ENCODE measurements at regions not wholly inside any gene's neighbourhood (a gene's known extent, or its start where the extent isn't known, plus 50 kb on each side); places are given as distances from the start of the nearest gene placed in this dataset.
"Not testable (repeated sequence)": the region's sequence is repeated elsewhere in the genome, so short reads cannot be mapped to it uniquely, and the experiment has no call there.

DNA sequence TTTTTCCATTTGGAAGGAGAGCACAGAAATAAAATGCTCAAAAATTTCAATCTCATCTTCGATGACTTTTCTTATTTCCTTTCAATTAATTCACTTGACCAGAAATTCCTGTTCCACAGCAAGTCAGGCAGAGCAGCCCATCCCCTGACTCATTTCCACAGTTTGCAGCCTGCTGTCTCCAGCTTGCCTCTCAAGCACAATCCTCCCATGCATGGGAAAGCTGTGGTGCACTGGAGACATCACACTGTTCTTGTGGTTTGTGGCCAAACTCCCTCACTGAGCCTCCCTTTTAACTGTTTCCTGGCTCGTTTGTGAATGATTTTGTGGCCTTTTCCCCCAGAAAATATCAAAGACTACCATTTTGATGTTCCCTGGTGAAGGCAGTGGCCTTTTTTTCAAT, 114.0 kb upstream of the ENPEP start:
- H3K4me3 ChIP-seq (ENCODE audit: low read depth, low read length): no peak overlapping the region
- no peaks in the 10 kb centered on the region for H3K4me1 ChIP-seq (ENCODE audit: control insufficient read depth, insufficient read depth, low read length)
- H3K36me3 ChIP-seq (ENCODE audit: control insufficient read depth, insufficient read depth, low read length): no peaks in the 10 kb centered on the region
- H3K9ac ChIP-seq (ENCODE audit: low read depth, low read length): no peak overlapping the region
- H3K27ac ChIP-seq (ENCODE audit: low read depth, low read length): no peak overlapping the region
- no peaks in the 10 kb centered on the region for H3K27me3 ChIP-seq (ENCODE audit: control insufficient read depth, insufficient read depth, low read length)
- no peaks in the 10 kb centered on the region for H3K9me3 ChIP-seq (ENCODE audit: control insufficient read depth, insufficient read depth, low read length)

DNA sequence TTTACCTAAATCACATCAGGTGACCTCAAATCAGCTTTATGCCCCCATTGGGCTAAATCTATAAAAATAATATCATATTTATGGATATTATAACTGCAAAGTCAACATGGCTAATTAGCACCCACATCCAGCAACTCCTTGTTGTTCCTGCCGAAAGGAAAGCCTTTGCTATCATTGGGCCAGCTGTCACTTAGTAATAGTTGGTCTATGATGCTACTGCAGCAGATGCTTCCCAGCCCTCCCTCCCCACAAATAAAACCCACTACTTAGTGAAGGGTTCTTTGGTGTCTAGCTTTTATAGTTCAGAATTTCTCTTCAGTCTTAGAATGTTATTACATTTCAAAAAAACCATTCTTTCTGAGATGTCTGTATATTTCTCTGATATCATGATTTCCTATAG, 116.9 kb upstream of the ENPEP start:
- H3K36me3 ChIP-seq (ENCODE audit: control insufficient read depth, insufficient read depth, low read length): no peaks in the 10 kb centered on the region
- no peaks in the 10 kb centered on the region for H3K9me3 ChIP-seq (ENCODE audit: control insufficient read depth, insufficient read depth, low read length)
- no peaks in the 10 kb centered on the region for H3K27me3 ChIP-seq (ENCODE audit: control insufficient read depth, insufficient read depth, low read length)
- H3K4me1 ChIP-seq (ENCODE audit: control insufficient read depth, insufficient read depth, low read length): no peaks in the 10 kb centered on the region
- no peak overlapping the region for H3K9ac ChIP-seq (ENCODE audit: low read depth, low read length)
- no peak overlapping the region for H3K27ac ChIP-seq (ENCODE audit: low read depth, low read length)
- H3K4me3 ChIP-seq (ENCODE audit: low read depth, low read length): no peak overlapping the region

DNA sequence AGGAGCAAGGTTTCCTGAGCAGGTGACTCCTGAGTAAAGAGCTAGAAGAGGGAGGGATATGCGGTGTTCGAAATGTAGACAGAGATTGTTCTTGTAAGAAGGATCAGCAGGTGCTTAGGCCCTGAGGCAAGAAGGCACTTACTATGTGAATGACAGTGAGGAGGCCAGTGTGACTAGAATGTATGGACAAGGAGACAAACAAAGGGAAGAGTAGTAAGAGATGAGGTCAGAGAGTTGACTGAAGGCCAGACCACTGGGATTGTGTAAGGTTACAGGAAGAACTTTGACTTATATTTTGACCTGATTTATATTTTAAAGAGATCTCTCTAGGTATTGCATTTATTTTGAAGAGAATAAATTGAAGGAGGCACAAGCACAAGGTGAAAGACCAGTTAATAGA, 118.4 kb upstream of the ENPEP start:
- Histone ChIP-seq H3K9ac (ENCODE audit: low read depth, low read length) (no peak overlapping the region), H3K4me3 (ENCODE audit: low read depth, low read length) (no peak overlapping the region), H3K4me1 (ENCODE audit: control insufficient read depth, insufficient read depth, low read length) (no peaks in the 10 kb centered on the region), H3K9me3 (ENCODE audit: control insufficient read depth, insufficient read depth, low read length) (no peaks in the 10 kb centered on the region), H3K27me3 (ENCODE audit: control insufficient read depth, insufficient read depth, low read length) (no peaks in the 10 kb centered on the region), H3K36me3 (ENCODE audit: control insufficient read depth, insufficient read depth, low read length) (no peaks in the 10 kb centered on the region), H3K27ac (ENCODE audit: low read depth, low read length) (no peak overlapping the region)

DNA sequence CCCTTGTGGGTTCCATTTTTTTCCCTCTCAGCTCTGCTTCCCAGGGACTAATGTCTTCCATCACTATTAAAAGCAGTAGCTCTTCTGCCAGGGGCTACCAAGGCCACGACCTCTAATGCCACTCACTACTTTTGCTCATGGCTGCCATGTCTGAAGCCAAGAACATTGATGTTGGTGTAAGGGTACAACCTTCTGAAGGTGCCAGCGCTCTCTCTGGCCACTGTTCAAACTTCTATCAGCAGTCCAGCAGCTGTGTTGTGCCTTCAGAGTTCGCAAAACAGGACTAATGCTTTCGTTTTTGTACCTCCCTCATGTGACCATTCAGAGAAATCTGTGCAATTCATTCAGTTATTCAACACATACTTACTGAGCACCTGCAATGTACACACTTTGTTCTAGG, 121.5 kb upstream of the ENPEP start:
- H3K27me3 ChIP-seq (ENCODE audit: control insufficient read depth, insufficient read depth, low read length): no peaks in the 10 kb centered on the region
- H3K27ac ChIP-seq (ENCODE audit: low read depth, low read length): no peak overlapping the region
- H3K4me3 ChIP-seq (ENCODE audit: low read depth, low read length): no peak overlapping the region
- no peaks in the 10 kb centered on the region for H3K9me3 ChIP-seq (ENCODE audit: control insufficient read depth, insufficient read depth, low read length)
- no peaks in the 10 kb centered on the region for H3K36me3 ChIP-seq (ENCODE audit: control insufficient read depth, insufficient read depth, low read length)
- no peak overlapping the region for H3K9ac ChIP-seq (ENCODE audit: low read depth, low read length)
- no peaks in the 10 kb centered on the region for H3K4me1 ChIP-seq (ENCODE audit: control insufficient read depth, insufficient read depth, low read length)

DNA sequence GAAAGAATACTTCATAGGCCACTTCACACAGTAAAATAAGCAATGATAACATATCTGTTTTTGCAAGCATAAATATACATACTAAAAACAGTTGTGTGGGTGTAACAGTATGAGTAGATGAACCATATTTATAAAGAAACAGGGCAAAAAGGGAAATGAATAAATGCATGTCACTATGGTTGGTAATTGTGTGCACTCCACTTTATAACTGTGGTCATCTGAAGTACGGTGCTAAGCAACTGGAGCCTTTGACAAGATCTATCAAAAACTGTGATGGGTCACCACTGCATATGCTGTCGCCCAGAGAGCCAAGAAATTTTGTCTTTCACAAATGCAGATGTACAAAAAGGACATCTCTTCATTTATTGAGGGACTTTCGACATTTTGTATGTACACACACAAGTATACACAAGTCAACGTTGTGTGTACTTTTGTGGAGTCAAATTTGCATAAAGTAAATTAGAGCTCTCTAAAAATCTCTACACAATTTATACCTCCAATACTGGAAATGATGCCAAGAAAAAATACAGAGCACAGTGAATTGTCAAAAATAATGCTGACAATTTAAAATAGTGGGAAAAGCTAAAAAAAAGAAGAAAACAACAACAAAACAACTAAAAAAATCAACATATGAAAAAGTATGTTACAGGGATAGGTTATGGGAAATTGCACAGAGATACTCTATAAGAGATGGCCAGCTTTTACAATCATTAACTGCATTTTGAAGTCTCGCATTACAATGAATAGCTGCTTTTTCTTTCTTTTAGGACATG, 123.1 kb upstream of the ENPEP start:
- Histone ChIP-seq H3K4me1 (ENCODE audit: control insufficient read depth, insufficient read depth, low read length) (no peaks in the 10 kb centered on the region), H3K27ac (ENCODE audit: low read depth, low read length) (no peak overlapping the region), H3K9ac (ENCODE audit: low read depth, low read length) (no peak overlapping the region), H3K27me3 (ENCODE audit: control insufficient read depth, insufficient read depth, low read length) (no peaks in the 10 kb centered on the region), H3K4me3 (ENCODE audit: low read depth, low read length) (no peak overlapping the region), H3K9me3 (ENCODE audit: control insufficient read depth, insufficient read depth, low read length) (no peaks in the 10 kb centered on the region), H3K36me3 (ENCODE audit: control insufficient read depth, insufficient read depth, low read length) (no peaks in the 10 kb centered on the region)

DNA sequence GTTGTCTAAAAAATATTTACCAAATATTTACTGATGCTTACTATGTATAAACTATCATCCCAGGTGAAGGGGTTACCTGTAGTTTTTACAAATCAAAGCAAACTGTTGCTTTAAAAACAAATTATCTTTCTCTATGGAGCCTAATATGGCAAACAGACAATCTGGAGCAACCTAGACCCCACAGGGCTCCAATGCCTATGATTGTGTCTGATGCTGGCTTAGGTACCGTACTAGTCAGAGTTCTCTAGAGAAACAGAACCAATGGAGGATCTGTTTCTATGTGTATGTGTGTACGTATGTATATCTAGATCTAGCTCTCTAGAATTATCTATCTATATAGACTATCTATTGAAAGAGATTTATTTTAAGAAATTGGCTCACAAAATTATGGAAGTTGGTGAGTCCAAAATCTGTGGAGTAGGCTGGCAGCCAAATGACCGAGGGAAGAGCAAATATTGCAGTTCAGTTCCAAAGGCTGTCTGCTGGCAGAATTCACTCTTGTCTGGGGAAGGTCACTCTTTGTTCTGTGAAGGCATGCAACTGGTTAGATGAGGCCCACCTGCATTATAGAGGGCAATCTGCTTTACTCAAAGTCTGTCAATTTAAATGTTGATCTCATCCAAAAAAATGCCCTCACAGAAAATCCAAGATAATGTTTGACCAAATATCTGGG, 127.1 kb upstream of the ENPEP start:
- Histone ChIP-seq H3K27ac (ENCODE audit: low read depth, low read length) (no peak overlapping the region), H3K4me3 (ENCODE audit: low read depth, low read length) (no peak overlapping the region), H3K9me3 (ENCODE audit: control insufficient read depth, insufficient read depth, low read length) (no peaks in the 10 kb centered on the region)

DNA sequence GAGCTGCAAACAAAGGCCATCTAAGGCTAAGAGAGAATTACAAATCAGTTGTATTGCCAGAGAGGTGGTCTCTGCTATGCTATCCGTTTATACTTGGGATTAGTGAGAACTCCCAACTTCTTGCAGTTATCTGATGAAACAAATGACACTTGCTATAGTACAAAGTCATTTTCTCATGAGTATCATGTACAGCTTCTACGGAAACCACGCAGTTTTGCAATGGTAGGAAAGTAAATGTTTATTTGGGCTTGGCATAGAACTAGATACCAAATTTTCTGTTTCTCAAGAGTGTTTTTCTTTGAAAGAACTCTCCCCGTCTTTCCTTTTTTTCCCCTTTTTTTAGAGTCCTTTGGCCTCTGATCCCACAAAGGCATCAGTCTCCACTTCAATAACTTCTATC, 128.2 kb upstream of the ENPEP start:
- Histone ChIP-seq H3K9ac (ENCODE audit: low read depth, low read length) (no peak overlapping the region), H3K4me3 (ENCODE audit: low read depth, low read length) (no peak overlapping the region), H3K9me3 (ENCODE audit: control insufficient read depth, insufficient read depth, low read length) (no peaks in the 10 kb centered on the region), H3K27ac (ENCODE audit: low read depth, low read length) (no peak overlapping the region), H3K4me1 (ENCODE audit: control insufficient read depth, insufficient read depth, low read length) (no peaks in the 10 kb centered on the region), H3K27me3 (ENCODE audit: control insufficient read depth, insufficient read depth, low read length) (no peaks in the 10 kb centered on the region), H3K36me3 (ENCODE audit: control insufficient read depth, insufficient read depth, low read length) (no peaks in the 10 kb centered on the region)

More for the DNA sequence above, 127.1 kb upstream of the ENPEP start:
- Histone ChIP-seq H3K36me3 (ENCODE audit: control insufficient read depth, insufficient read depth, low read length) (no peaks in the 10 kb centered on the region), H3K27me3 (ENCODE audit: control insufficient read depth, insufficient read depth, low read length) (no peaks in the 10 kb centered on the region), H3K9ac (ENCODE audit: low read depth, low read length) (no peak overlapping the region), H3K4me1 (ENCODE audit: control insufficient read depth, insufficient read depth, low read length) (no peaks in the 10 kb centered on the region)

DNA sequence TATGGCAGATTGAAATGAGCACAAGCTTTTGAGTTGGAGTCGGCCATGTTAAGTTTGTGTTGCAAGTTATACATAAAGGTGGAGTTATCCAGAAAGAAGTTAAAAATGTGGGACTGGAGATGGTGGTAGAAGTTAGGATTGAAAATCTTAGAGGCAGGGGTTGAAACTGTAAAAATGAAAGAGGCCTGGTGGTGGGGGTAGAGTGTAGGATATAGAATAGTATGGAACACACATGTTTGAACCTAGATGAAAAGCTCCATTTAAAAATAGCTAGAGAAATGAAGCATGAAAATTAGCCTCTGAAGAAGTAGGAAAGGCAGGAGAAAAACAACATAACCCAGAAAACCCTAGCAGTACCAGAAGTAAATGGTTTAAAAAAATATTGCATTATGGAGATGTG, 131.8 kb upstream of the ENPEP start:
- no peaks in the 10 kb centered on the region for H3K27me3 ChIP-seq (ENCODE audit: control insufficient read depth, insufficient read depth, low read length)
- no peaks in the 10 kb centered on the region for H3K36me3 ChIP-seq (ENCODE audit: control insufficient read depth, insufficient read depth, low read length)
- H3K9ac ChIP-seq (ENCODE audit: low read depth, low read length): no peak overlapping the region
- H3K9me3 ChIP-seq (ENCODE audit: control insufficient read depth, insufficient read depth, low read length): no peaks in the 10 kb centered on the region
- peaks cover 5% of the 10 kb centered on the region; the same call in 1 of the 2 replicates for H3K4me1 ChIP-seq (ENCODE audit: control insufficient read depth, insufficient read depth, low read length)
- H3K27ac ChIP-seq (ENCODE audit: low read depth, low read length): no peak overlapping the region
- H3K4me3 ChIP-seq (ENCODE audit: low read depth, low read length): no peak overlapping the region

DNA sequence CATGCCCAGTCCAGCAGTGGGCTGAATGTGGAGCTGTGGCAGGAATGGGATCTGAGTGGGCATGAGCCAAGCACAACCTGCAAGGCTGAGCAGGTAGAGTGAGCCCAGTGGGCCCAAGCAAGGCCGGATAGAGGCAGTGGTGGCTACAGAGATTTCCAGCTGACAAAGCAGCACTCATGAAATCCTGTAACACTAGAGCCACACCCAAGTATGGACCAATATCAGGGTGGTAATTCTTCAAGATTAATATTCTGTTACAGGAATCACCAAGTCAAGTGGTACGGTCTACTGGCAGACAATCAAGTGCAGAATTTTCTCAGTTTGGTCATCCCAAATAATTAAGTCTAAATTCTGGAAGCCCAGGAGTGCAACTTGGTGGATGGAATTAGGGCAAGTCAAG, 132.4 kb upstream of the ENPEP start:
- no peak overlapping the region for H3K27ac ChIP-seq (ENCODE audit: low read depth, low read length)
- no peak overlapping the region for H3K9ac ChIP-seq (ENCODE audit: low read depth, low read length)
- peaks cover 5% of the 10 kb centered on the region; the same call in 1 of the 2 replicates for H3K4me1 ChIP-seq (ENCODE audit: control insufficient read depth, insufficient read depth, low read length)
- no peaks in the 10 kb centered on the region for H3K27me3 ChIP-seq (ENCODE audit: control insufficient read depth, insufficient read depth, low read length)
- H3K9me3 ChIP-seq (ENCODE audit: control insufficient read depth, insufficient read depth, low read length): no peaks in the 10 kb centered on the region
- H3K4me3 ChIP-seq (ENCODE audit: low read depth, low read length): no peak overlapping the region
- H3K36me3 ChIP-seq (ENCODE audit: control insufficient read depth, insufficient read depth, low read length): no peaks in the 10 kb centered on the region

DNA sequence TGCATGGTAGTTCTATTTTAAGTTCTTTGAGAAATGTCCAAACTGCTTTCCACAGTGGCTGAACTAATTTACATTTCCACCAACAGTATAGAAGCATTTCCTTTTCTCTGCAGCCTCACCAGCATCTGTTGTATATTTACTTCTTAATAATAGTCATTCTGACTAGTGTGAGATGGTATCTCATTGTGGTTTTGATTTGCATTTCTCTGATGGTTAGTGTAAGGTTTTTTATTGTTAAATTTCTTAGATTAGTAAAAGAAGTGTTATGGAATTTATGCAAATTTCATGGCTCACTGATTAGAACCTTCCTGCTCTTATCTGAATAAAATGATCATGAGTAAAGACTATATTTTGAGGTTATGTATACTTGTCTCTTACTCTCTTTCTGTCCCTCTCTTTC, 134.8 kb upstream of the ENPEP start:
- H3K36me3 ChIP-seq (ENCODE audit: control insufficient read depth, insufficient read depth, low read length); H3K4me1 ChIP-seq (ENCODE audit: control insufficient read depth, insufficient read depth, low read length); H3K9ac ChIP-seq (ENCODE audit: low read depth, low read length); H3K4me3 ChIP-seq (ENCODE audit: low read depth, low read length); H3K27me3 ChIP-seq (ENCODE audit: control insufficient read depth, insufficient read depth, low read length); H3K9me3 ChIP-seq (ENCODE audit: control insufficient read depth, insufficient read depth, low read length); H3K27ac ChIP-seq (ENCODE audit: low read depth, low read length): not testable (repeated sequence)

DNA sequence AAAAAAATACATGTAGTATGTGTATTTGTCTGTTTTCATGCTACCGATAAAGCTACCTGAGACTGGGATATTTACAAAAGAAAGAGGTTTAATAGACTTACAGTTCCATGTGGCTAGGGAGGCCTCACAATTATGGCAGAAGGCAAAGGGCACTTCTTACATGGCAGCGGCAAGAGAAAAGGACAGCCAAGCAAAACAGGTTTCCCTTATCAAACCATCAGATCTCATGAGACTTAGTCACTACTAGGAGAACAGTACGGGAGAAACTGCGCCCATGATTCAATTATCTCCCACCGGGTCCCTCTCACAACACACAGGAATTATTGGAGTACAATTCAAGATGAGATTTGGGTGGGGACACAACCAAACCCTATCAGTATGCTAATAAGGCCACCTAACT, 137.0 kb upstream of the ELOVL6 start:
- H3K9me3 ChIP-seq (ENCODE audit: control insufficient read depth, insufficient read depth, low read length): no peaks in the 10 kb centered on the region
- no peaks in the 10 kb centered on the region for H3K27me3 ChIP-seq (ENCODE audit: control insufficient read depth, insufficient read depth, low read length)
- H3K36me3 ChIP-seq (ENCODE audit: control insufficient read depth, insufficient read depth, low read length): no peaks in the 10 kb centered on the region
- H3K4me3 ChIP-seq (ENCODE audit: low read depth, low read length): no peak overlapping the region
- no peak overlapping the region for H3K27ac ChIP-seq (ENCODE audit: low read depth, low read length)
- H3K9ac ChIP-seq (ENCODE audit: low read depth, low read length): no peak overlapping the region
- no peaks in the 10 kb centered on the region for H3K4me1 ChIP-seq (ENCODE audit: control insufficient read depth, insufficient read depth, low read length)

Measured in HUES48 (cell line).